ENCODE measurements at regions not wholly inside any gene's neighbourhood (a gene's known extent, or its start where the extent isn't known, plus 50 kb on each side); places are given as distances from the start of the nearest gene placed in this dataset.

GRCh38 chr11:19398772-19399527 is 158.2 kb upstream of the E2F8 start (continued):
- TF ChIP-seq SAP30 (IDR thresholded peaks at IDR 0.05; ENCODE audit: insufficient read depth, insufficient replicate concordance, low read length) = no peak
